Progenitor cell of endocrine pancreas (in vitro differentiated cells): ENCODE measurements at regions not wholly inside any gene's neighbourhood (a gene's known extent, or its start where the extent isn't known, plus 50 kb on each side); places are given as distances from the start of the nearest gene placed in this dataset.

Source experiments
- DNase-seq: peaks from one replicate; pipeline ENCODE4 v3.0.0; 2021; ENCODE audit warnings: low spot score; ENCODE audit not compliant: unreplicated experiment
- H3K27ac Mint-ChIP-seq: 2 replicates; pipeline ENCODE4 v1.8.0; 2021; ENCODE audit warnings: mild to moderate bottlenecking, moderate library complexity, mixed read lengths
- H3K27me3 Mint-ChIP-seq: 2 replicates; pipeline ENCODE4 v1.8.0; 2021; ENCODE audit warnings: mixed read lengths
- H3K36me3 Mint-ChIP-seq: 2 replicates; pipeline ENCODE4 v1.8.0; 2022; ENCODE audit warnings: mixed read lengths; ENCODE audit not compliant: insufficient read depth
- H3K4me1 Mint-ChIP-seq: 2 replicates; pipeline ENCODE4 v1.8.0; 2021; ENCODE audit warnings: low read depth, mixed read lengths
- H3K4me3 Mint-ChIP-seq: 2 replicates; pipeline ENCODE4 v1.8.0; 2021; ENCODE audit warnings: low read depth, mild to moderate bottlenecking, moderate library complexity, mixed read lengths
- H3K9me3 Mint-ChIP-seq: 2 replicates; pipeline ENCODE4 v1.8.0; 2021; ENCODE audit warnings: low read depth, mixed read lengths
- TF ChIP-seq, protein P1 (sequence below): fragments of 200-600 bp; sonication (generic); IDR thresholded peaks from one replicate; pipeline ENCODE4 v1.5.0; 2021; ENCODE audit warnings: antibody characterized with exemption, mild to moderate bottlenecking; ENCODE audit not compliant: unreplicated experiment

GRCh38 chr3:25945366-25945765, 155.5 kb downstream of the OXSM start:
- no peak overlapping the region for H3K4me3 Mint-ChIP-seq
- H3K27ac Mint-ChIP-seq: no peak overlapping the region
- peaks cover 7% of the 10 kb centered on the region for H3K9me3 Mint-ChIP-seq
- no peaks in the 10 kb centered on the region for H3K27me3 Mint-ChIP-seq
- no peaks in the 10 kb centered on the region for H3K4me1 Mint-ChIP-seq
- H3K36me3 Mint-ChIP-seq: no peaks in the 10 kb centered on the region
- DNase-seq: no peak
- TF ChIP-seq, protein P1, sequence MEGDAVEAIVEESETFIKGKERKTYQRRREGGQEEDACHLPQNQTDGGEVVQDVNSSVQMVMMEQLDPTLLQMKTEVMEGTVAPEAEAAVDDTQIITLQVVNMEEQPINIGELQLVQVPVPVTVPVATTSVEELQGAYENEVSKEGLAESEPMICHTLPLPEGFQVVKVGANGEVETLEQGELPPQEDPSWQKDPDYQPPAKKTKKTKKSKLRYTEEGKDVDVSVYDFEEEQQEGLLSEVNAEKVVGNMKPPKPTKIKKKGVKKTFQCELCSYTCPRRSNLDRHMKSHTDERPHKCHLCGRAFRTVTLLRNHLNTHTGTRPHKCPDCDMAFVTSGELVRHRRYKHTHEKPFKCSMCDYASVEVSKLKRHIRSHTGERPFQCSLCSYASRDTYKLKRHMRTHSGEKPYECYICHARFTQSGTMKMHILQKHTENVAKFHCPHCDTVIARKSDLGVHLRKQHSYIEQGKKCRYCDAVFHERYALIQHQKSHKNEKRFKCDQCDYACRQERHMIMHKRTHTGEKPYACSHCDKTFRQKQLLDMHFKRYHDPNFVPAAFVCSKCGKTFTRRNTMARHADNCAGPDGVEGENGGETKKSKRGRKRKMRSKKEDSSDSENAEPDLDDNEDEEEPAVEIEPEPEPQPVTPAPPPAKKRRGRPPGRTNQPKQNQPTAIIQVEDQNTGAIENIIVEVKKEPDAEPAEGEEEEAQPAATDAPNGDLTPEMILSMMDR: no peak

DNA sequence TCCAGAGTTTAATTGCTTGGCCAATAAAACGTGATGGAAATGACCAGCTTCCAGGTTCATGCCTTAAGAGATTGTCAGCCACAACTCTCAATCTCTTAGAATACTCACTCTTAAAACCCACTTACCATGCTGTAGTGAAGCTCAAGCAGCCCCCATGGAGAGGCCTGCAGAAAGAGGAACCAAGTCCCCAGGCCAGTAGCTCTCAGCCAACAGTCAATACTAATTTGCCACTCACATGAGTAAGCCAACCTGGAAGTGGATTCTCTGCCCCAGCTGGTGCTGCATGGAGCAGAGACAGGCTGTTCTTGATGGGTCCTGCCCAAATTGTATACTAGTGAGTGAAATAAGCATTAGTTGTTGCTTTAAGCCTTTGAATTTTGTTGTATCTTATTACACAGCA, 155.9 kb downstream of the OXSM start:
- DNase-seq: no peak
- Mint-ChIP-seq H3K4me3 (no peak overlapping the region), H3K9me3 (peaks cover 7% of the 10 kb centered on the region), H3K36me3 (no peaks in the 10 kb centered on the region), H3K27me3 (no peaks in the 10 kb centered on the region), H3K27ac (no peak overlapping the region), H3K4me1 (no peaks in the 10 kb centered on the region)
- TF ChIP-seq, protein P1: no peak

DNA sequence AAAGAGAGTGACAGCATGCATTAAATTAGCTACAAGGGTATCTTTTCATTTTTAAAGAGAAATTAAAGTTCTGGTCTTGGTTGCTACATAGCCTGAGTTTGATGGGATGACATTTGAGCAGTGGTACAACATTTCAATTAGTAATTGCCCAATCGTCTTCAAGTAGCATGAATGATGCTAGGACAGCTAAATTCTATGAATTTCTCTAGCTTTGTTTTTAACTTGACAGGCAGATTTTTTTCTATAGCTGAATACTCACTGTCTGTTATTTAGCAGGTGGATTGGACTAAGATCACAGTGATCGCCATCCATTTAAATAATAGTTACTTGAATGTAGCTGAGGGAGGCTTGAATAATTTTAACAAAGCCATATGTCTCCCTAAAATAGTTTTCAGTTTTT, 162.2 kb downstream of the OXSM start:
- Mint-ChIP-seq H3K9me3 (peaks cover 7% of the 10 kb centered on the region), H3K36me3 (no peaks in the 10 kb centered on the region), H3K4me3 (no peak overlapping the region), H3K4me1 (no peaks in the 10 kb centered on the region), H3K27ac (no peak overlapping the region), H3K27me3 (no peaks in the 10 kb centered on the region)
- DNase-seq: no peak
- TF ChIP-seq, protein P1: no peak

DNA sequence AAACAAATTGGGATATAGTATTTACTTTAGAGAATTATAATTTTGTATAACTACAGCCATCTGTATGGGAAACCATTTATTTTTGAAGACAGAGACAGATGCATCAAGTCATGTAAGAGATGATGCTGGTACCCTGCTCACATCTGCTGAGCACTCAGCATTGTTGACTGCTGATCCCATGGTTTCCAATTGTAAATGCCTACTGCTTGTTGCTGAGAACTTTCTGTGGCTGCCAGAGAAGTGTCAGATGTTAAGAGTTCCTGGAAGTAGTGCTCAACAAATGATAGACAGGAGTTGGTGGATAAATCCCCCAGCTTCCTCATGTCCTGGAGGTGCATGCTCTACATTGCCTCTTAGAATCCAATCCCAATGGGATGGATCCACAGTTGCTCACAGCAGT, 167.1 kb downstream of the OXSM start:
- Mint-ChIP-seq H3K4me1 (no peaks in the 10 kb centered on the region), H3K27ac (no peak overlapping the region), H3K36me3 (no peaks in the 10 kb centered on the region), H3K4me3 (no peak overlapping the region), H3K27me3 (no peaks in the 10 kb centered on the region), H3K9me3 (no peaks in the 10 kb centered on the region)
- TF ChIP-seq, protein P1: no peak
- no peak for DNase-seq

- TF ChIP-seq, protein P1: no peak
- no peaks in the 10 kb centered on the region for H3K27me3 Mint-ChIP-seq
- H3K9me3 Mint-ChIP-seq: no peaks in the 10 kb centered on the region
- no peak overlapping the region for H3K4me3 Mint-ChIP-seq
- no peaks in the 10 kb centered on the region for H3K36me3 Mint-ChIP-seq
- no peak for DNase-seq
- no peak overlapping the region for H3K27ac Mint-ChIP-seq
- no peaks in the 10 kb centered on the region for H3K4me1 Mint-ChIP-seq
Measured at GRCh38 chr3:25960776-25961175, 170.9 kb downstream of the OXSM start.

GRCh38 chr3:25962255-25962654, 172.4 kb downstream of the OXSM start:
- Mint-ChIP-seq H3K4me1 (no peaks in the 10 kb centered on the region), H3K27ac (no peak overlapping the region), H3K9me3 (no peaks in the 10 kb centered on the region), H3K36me3 (no peaks in the 10 kb centered on the region), H3K4me3 (no peak overlapping the region), H3K27me3 (no peaks in the 10 kb centered on the region)
- TF ChIP-seq, protein P1: peak; percentile 63
- no peak for DNase-seq
